DND-41 (cell line): ENCODE measurements at regions not wholly inside any gene's neighbourhood (a gene's known extent, or its start where the extent isn't known, plus 50 kb on each side); places are given as distances from the start of the nearest gene placed in this dataset.

Experiments used
- ATAC-seq: fragments of 200-7000 bp; cut with Tn5 transposase; 3 replicates; pipeline ENCODE4 v1.9.1; 2021; ENCODE audit warnings: low read depth; ENCODE audit not compliant: insufficient read depth
- DNase-seq: peaks from one replicate; pipeline ENCODE4 v3.0.0-alpha.2; 2020
- H2AFZ ChIP-seq: 2 replicates; pipeline ENCODE4 v1.6.0; 2012; ENCODE audit warnings: low read depth, low read length
- H3K27ac ChIP-seq: 2 replicates; pipeline ENCODE4 v1.5.1; 2012; ENCODE audit warnings: low read length, inconsistent platforms
- H3K27me3 ChIP-seq: fragments of 200-600 bp; sonication (generic); 2 replicates; pipeline ENCODE4 v1.6.0; 2012; ENCODE audit warnings: low read length, mild to moderate bottlenecking, inconsistent platforms; ENCODE audit not compliant: insufficient read depth, poor library complexity
- H3K36me3 ChIP-seq: 2 replicates; pipeline ENCODE4 v1.5.1; 2012; ENCODE audit warnings: low read length, inconsistent platforms; ENCODE audit not compliant: insufficient read depth
- H3K4me1 ChIP-seq: 2 replicates; pipeline ENCODE4 v1.5.1; 2012; ENCODE audit warnings: mild to moderate bottlenecking, low read length; ENCODE audit not compliant: insufficient read depth
- H3K4me2 ChIP-seq: 2 replicates; pipeline ENCODE4 v1.6.0; 2012; ENCODE audit warnings: mild to moderate bottlenecking, moderate library complexity, low read length, inconsistent platforms; ENCODE audit not compliant: insufficient read depth
- H3K4me3 ChIP-seq, 2 experiments: fragments of 200-600 bp in 1 of 2; shearing (Covaris generic) in 1 of 2; 2 replicates each; pipeline ENCODE4 v1.5.1; 2012 to 2016; ENCODE audit warnings: inconsistent platforms in 2 of 2, low read length in 2 of 2, mild to moderate bottlenecking in 2 of 2, low read depth in 1 of 2, moderate library complexity in 1 of 2
- H3K79me2 ChIP-seq: 2 replicates; pipeline ENCODE4 v1.6.0; 2012; ENCODE audit warnings: low read length, inconsistent platforms; ENCODE audit not compliant: insufficient read depth
- H3K9ac ChIP-seq: 2 replicates; pipeline ENCODE4 v1.6.0; 2012; ENCODE audit warnings: low read depth, mild to moderate bottlenecking, inconsistent platforms, low read length, moderate library complexity
- H3K9me3 ChIP-seq: 2 replicates; pipeline ENCODE4 v1.5.1; 2012; ENCODE audit warnings: low read length, moderate library complexity, mild to moderate bottlenecking, inconsistent platforms; ENCODE audit not compliant: insufficient read depth, severe bottlenecking
- H4K20me1 ChIP-seq: 2 replicates; pipeline ENCODE4 v1.6.0; 2012; ENCODE audit warnings: low read length; ENCODE audit not compliant: insufficient read depth
- CTCF ChIP-seq: IDR thresholded peaks from 2 replicates; pipeline ENCODE4 v1.5.1; 2012; ENCODE audit warnings: borderline replicate concordance, low read length, moderate library complexity, mild to moderate bottlenecking; ENCODE audit not compliant: poor library complexity, severe bottlenecking; ENCODE audit errors: extremely low read depth
- EZH2 ChIP-seq: IDR thresholded peaks from 3 replicates; pipeline ENCODE4 v1.6.1; 2012; ENCODE audit warnings: borderline replicate concordance, low read depth, mild to moderate bottlenecking, moderate library complexity, low read length, inconsistent platforms; ENCODE audit not compliant: severe bottlenecking

- H3K4me1 ChIP-seq = no peaks in the 10 kb centered on the region
- H3K27ac ChIP-seq = no peak overlapping the region
- no peaks in the 10 kb centered on the region for H3K27me3 ChIP-seq
- H3K36me3 ChIP-seq = no peaks in the 10 kb centered on the region
- H3K79me2 ChIP-seq = no peaks in the 10 kb centered on the region
- TF ChIP-seq EZH2 (no peak), CTCF (no peak)
- H2AFZ ChIP-seq = no peak overlapping the region
- no peak overlapping the region for H3K4me3 ChIP-seq
- no peak overlapping the region for H3K9ac ChIP-seq
- no peaks in the 10 kb centered on the region for H3K9me3 ChIP-seq
- no peak overlapping the region for H3K4me2 ChIP-seq
- no peak for ATAC-seq
- DNase-seq = no peak
- H4K20me1 ChIP-seq = no peaks in the 10 kb centered on the region
Measured at GRCh38 chr1:60461925-60462595, 388.5 kb upstream of the C1orf87 start.

- DNase-seq = no peak
- no peak overlapping the region for H3K27ac ChIP-seq
- no peak overlapping the region for H3K4me2 ChIP-seq
- no peak for ATAC-seq
- H3K36me3 ChIP-seq = no peaks in the 10 kb centered on the region
- no peaks in the 10 kb centered on the region for H3K79me2 ChIP-seq
- H3K4me1 ChIP-seq = no peaks in the 10 kb centered on the region
- H3K27me3 ChIP-seq = no peaks in the 10 kb centered on the region
- no peak overlapping the region for H3K9ac ChIP-seq
- H3K4me3 ChIP-seq = no peak overlapping the region
- no peaks in the 10 kb centered on the region for H4K20me1 ChIP-seq
- no peak overlapping the region for H2AFZ ChIP-seq
- H3K9me3 ChIP-seq = no peaks in the 10 kb centered on the region
- TF ChIP-seq CTCF = no peak
- TF ChIP-seq EZH2 = no peak
Measured at GRCh38 chr1:60458111-60458510, 384.5 kb upstream of the C1orf87 start.

GRCh38 chr1:60449876-60450275, 376.3 kb upstream of the C1orf87 start:
- H3K27ac ChIP-seq = no peak overlapping the region
- H3K4me1 ChIP-seq = no peaks in the 10 kb centered on the region
- no peak overlapping the region for H3K9ac ChIP-seq
- no peak overlapping the region for H3K4me2 ChIP-seq
- H3K36me3 ChIP-seq = no peaks in the 10 kb centered on the region
- ATAC-seq = no peak
- no peak overlapping the region for H3K4me3 ChIP-seq
- no peaks in the 10 kb centered on the region for H3K27me3 ChIP-seq
- no peak for DNase-seq
- H2AFZ ChIP-seq = no peak overlapping the region
- TF ChIP-seq CTCF (no peak), EZH2 (no peak)
- H3K9me3 ChIP-seq = no peaks in the 10 kb centered on the region
- no peaks in the 10 kb centered on the region for H3K79me2 ChIP-seq
- no peaks in the 10 kb centered on the region for H4K20me1 ChIP-seq
